Chondrocyte (in vitro differentiated cells): ENCODE measurements at regions not wholly inside any gene's neighbourhood (a gene's known extent, or its start where the extent isn't known, plus 50 kb on each side); places are given as distances from the start of the nearest gene placed in this dataset.

Experiments used
- DNase-seq: peaks from one replicate; pipeline ENCODE4 v3.0.0; 2021; ENCODE audit warnings: mixed read lengths, low spot score
- H3K27ac Mint-ChIP-seq: one replicate; pipeline ENCODE4 v1.8.0; 2021; ENCODE audit warnings: mild to moderate bottlenecking, moderate library complexity, mixed read lengths; ENCODE audit not compliant: unreplicated experiment
- H3K27me3 Mint-ChIP-seq: 2 replicates; pipeline ENCODE4 v1.8.0; 2021; ENCODE audit warnings: low read depth, mixed read lengths
- H3K36me3 Mint-ChIP-seq: 2 replicates; pipeline ENCODE4 v1.8.0; 2021; ENCODE audit warnings: low read depth, mixed read lengths
- H3K4me1 Mint-ChIP-seq: 2 replicates; pipeline ENCODE4 v1.8.0; 2021; ENCODE audit warnings: low read depth, mild to moderate bottlenecking, mixed read lengths
- H3K4me3 Mint-ChIP-seq: one replicate; pipeline ENCODE4 v1.8.0; 2021; ENCODE audit warnings: mild to moderate bottlenecking, moderate library complexity, mixed read lengths; ENCODE audit not compliant: unreplicated experiment
- H3K9me3 Mint-ChIP-seq: 2 replicates; pipeline ENCODE4 v1.8.0; 2021; ENCODE audit warnings: low read depth, mixed read lengths
- CTCF ChIP-seq: fragments of 200-600 bp; sonication (generic); IDR thresholded peaks from 2 replicates; pipeline ENCODE4 v1.5.0; 2021; ENCODE audit warnings: antibody characterized with exemption, mild to moderate bottlenecking, moderate library complexity

GRCh38 chr6:150299873-150300485, 68.8 kb upstream of the IYD start:
- DNase-seq = no peak
- peaks cover 30% of the 10 kb centered on the region for H3K4me1 Mint-ChIP-seq
- H3K9me3 Mint-ChIP-seq = peaks cover 6% of the 10 kb centered on the region
- H3K27ac Mint-ChIP-seq = no peak overlapping the region
- H3K27me3 Mint-ChIP-seq = no peaks in the 10 kb centered on the region
- H3K4me3 Mint-ChIP-seq = no peak overlapping the region
- H3K36me3 Mint-ChIP-seq = peaks cover 3% of the 10 kb centered on the region
- no peak for TF ChIP-seq CTCF

- H3K4me1 Mint-ChIP-seq = peaks cover 26% of the 10 kb centered on the region
Measured at GRCh38 chr6:150301846-150302519, 66.8 kb upstream of the IYD start.

GRCh38 chr6:150302520-150303176, 66.2 kb upstream of the IYD start:
- no peak for TF ChIP-seq CTCF
- Mint-ChIP-seq H3K27me3 (no peaks in the 10 kb centered on the region), H3K4me1 (peaks cover 20% of the 10 kb centered on the region), H3K4me3 (no peak overlapping the region), H3K36me3 (peaks cover 2% of the 10 kb centered on the region), H3K27ac (no peak overlapping the region), H3K9me3 (peaks cover 1% of the 10 kb centered on the region)
- DNase-seq = no peak

More at GRCh38 chr6:150301846-150302519, 66.8 kb upstream of the IYD start:
- H3K4me3 Mint-ChIP-seq = no peak overlapping the region
- DNase-seq = no peak
- TF ChIP-seq CTCF = no peak
- no peaks in the 10 kb centered on the region for H3K27me3 Mint-ChIP-seq
- peak overlapping the region; percentile 69 for H3K27ac Mint-ChIP-seq
- peaks cover 5% of the 10 kb centered on the region for H3K36me3 Mint-ChIP-seq
- peaks cover 6% of the 10 kb centered on the region for H3K9me3 Mint-ChIP-seq

- no peak for DNase-seq
- H3K27ac Mint-ChIP-seq = no peak overlapping the region
- no peaks in the 10 kb centered on the region for H3K27me3 Mint-ChIP-seq
- no peak overlapping the region for H3K4me3 Mint-ChIP-seq
- no peak for TF ChIP-seq CTCF
- peaks cover 1% of the 10 kb centered on the region for H3K36me3 Mint-ChIP-seq
- H3K9me3 Mint-ChIP-seq = no peaks in the 10 kb centered on the region
- H3K4me1 Mint-ChIP-seq = peaks cover 14% of the 10 kb centered on the region
Measured at GRCh38 chr6:150303256-150303655, 65.6 kb upstream of the IYD start.

- no peak for DNase-seq
- Mint-ChIP-seq H3K36me3 (peaks cover 3% of the 10 kb centered on the region), H3K4me1 (peaks cover 10% of the 10 kb centered on the region), H3K27ac (no peak overlapping the region), H3K4me3 (no peak overlapping the region), H3K9me3 (no peaks in the 10 kb centered on the region), H3K27me3 (peaks cover 3% of the 10 kb centered on the region)
- TF ChIP-seq CTCF = no peak
Measured at GRCh38 chr6:150304429-150304828, 64.4 kb upstream of the IYD start.
